ENCODE measurements at regions not wholly inside any gene's neighbourhood (a gene's known extent, or its start where the extent isn't known, plus 50 kb on each side); places are given as distances from the start of the nearest gene placed in this dataset.

DNA sequence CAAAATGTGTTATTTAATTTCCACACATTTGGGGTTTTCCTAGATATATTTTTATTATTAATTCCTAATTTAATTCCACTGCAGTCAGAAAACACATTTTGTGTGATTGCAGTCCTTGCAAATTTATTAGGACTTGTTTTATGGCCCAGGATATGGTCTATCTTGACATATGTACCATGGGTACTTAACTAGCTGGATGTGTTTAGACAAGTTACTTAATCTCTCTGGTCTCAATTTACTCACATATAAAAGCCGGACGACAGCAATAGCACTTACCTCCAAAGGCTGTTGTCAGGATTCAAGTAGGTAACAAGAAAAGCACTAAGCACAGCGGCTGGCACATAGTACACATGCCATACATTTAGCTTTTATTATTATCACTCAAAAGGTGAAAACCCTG, 118.2 kb upstream of the MSX2 start:
- Histone ChIP-seq H2AFZ (ENCODE audit: low read depth, low read length, poor library complexity, severe bottlenecking) (no peak overlapping the region), H3K27me3 (ENCODE audit: insufficient read depth, low read length) (no peaks in the 10 kb centered on the region), H3K36me3 (ENCODE audit: control insufficient read depth in 1 of 2, insufficient read depth in 2 of 2, low read length in 2 of 2) (no peaks in the 10 kb centered on the region), H3K79me2 (ENCODE audit: insufficient read depth, low read length) (no peaks in the 10 kb centered on the region), H3K9me2 (ENCODE audit: insufficient read depth) (no peaks in the 10 kb centered on the region), H4K20me1 (ENCODE audit: insufficient read depth) (no peaks in the 10 kb centered on the region), H3K4me2 (ENCODE audit: low read length) (no peak overlapping the region), H3K27ac (ENCODE audit: low read depth, low read length) (no peak overlapping the region), H3K4me1 (ENCODE audit: control insufficient read depth in 1 of 2, insufficient read depth in 2 of 2, low read length in 2 of 2) (peaks cover 33 to 56% of the 10 kb centered on the region in 2 experiments), H3K9me3 (ENCODE audit: control insufficient read depth in 1 of 2, insufficient read depth in 1 of 2, low read depth in 1 of 2, low read length in 2 of 2) (no peaks in the 10 kb centered on the region), H3K9ac (ENCODE audit: low read length) (no peak overlapping the region), H3K4me3 (replicated peaks in 1 of 2; ENCODE audit: low read depth in 1 of 2, low read length in 2 of 2) (no peak overlapping the region)
- DNase-seq (ENCODE audit: low read depth, low spot score), result no peak
- ChIA-PET RAD21 (ENCODE audit: low non-redundant PET in 1 of 2, low total read pairs in 2 of 2, uncharacterized antibody in 2 of 2, unreplicated experiment in 2 of 2) (interaction anchor here in 1 of 2 experiments (0.5 kb wide), 1 partner anchor 138 kb away, joined by 3 read pairs; no protein-coding TSS in a partner anchor), POLR2A (no interaction called here), CTCF (no interaction called here)
- ATAC-seq, result no peak
- intact Hi-C loops (cut with micrococcal nuclease), result no loop called here
- BruUV-seq (replicated peaks), result no TSS peak
- TF ChIP-seq EZH2 (IDR thresholded peaks at IDR 0.05), result no peak
- TF ChIP-seq ELF1 (IDR thresholded peaks at IDR 0.05; ENCODE audit: borderline replicate concordance, low read depth), result no peak
- TF ChIP-seq, protein P1, sequence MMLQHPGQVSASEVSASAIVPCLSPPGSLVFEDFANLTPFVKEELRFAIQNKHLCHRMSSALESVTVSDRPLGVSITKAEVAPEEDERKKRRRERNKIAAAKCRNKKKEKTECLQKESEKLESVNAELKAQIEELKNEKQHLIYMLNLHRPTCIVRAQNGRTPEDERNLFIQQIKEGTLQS (IDR thresholded peaks at IDR 0.05), result no peak
- TF ChIP-seq JUND (IDR thresholded peaks at IDR 0.05), result no peak
- TF ChIP-seq POLR2A (IDR thresholded peaks at IDR 0.05; ENCODE audit: borderline replicate concordance, extremely low read depth, insufficient read depth, insufficient read length), result no peak
- TF ChIP-seq, protein P2, sequence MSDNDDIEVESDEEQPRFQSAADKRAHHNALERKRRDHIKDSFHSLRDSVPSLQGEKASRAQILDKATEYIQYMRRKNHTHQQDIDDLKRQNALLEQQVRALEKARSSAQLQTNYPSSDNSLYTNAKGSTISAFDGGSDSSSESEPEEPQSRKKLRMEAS (IDR thresholded peaks at IDR 0.05), result no peak
- no peak for TF ChIP-seq RAD21 (IDR thresholded peaks at IDR 0.05; ENCODE audit: low read depth)
- TF ChIP-seq ZNF274 (IDR thresholded peaks at IDR 0.05; ENCODE audit: low read depth, low read length), result no peak
- TF ChIP-seq, protein P3, sequence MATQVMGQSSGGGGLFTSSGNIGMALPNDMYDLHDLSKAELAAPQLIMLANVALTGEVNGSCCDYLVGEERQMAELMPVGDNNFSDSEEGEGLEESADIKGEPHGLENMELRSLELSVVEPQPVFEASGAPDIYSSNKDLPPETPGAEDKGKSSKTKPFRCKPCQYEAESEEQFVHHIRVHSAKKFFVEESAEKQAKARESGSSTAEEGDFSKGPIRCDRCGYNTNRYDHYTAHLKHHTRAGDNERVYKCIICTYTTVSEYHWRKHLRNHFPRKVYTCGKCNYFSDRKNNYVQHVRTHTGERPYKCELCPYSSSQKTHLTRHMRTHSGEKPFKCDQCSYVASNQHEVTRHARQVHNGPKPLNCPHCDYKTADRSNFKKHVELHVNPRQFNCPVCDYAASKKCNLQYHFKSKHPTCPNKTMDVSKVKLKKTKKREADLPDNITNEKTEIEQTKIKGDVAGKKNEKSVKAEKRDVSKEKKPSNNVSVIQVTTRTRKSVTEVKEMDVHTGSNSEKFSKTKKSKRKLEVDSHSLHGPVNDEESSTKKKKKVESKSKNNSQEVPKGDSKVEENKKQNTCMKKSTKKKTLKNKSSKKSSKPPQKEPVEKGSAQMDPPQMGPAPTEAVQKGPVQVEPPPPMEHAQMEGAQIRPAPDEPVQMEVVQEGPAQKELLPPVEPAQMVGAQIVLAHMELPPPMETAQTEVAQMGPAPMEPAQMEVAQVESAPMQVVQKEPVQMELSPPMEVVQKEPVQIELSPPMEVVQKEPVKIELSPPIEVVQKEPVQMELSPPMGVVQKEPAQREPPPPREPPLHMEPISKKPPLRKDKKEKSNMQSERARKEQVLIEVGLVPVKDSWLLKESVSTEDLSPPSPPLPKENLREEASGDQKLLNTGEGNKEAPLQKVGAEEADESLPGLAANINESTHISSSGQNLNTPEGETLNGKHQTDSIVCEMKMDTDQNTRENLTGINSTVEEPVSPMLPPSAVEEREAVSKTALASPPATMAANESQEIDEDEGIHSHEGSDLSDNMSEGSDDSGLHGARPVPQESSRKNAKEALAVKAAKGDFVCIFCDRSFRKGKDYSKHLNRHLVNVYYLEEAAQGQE (IDR thresholded peaks at IDR 0.05; ENCODE audit: low read depth), result no peak
- no peak for TF ChIP-seq SRF (IDR thresholded peaks at IDR 0.05; ENCODE audit: low read depth)
- no peak for TF ChIP-seq CEBPB (IDR thresholded peaks at IDR 0.05; ENCODE audit: low read depth)
- TF ChIP-seq SP1 (IDR thresholded peaks at IDR 0.05; ENCODE audit: low read depth), result no peak
- no peak for TF ChIP-seq ZBTB33 (IDR thresholded peaks at IDR 0.05; ENCODE audit: extremely low read depth, insufficient replicate concordance, low read length)
- TF ChIP-seq EZH2phosphoT487 (IDR thresholded peaks at IDR 0.05; ENCODE audit: borderline replicate concordance), result no peak
- no peak for TF ChIP-seq POLR2AphosphoS5 (IDR thresholded peaks at IDR 0.05; ENCODE audit: low read depth, low read length)

Measured in HCT116 (cell line).